B cell (primary cell): ENCODE measurements at regions not wholly inside any gene's neighbourhood (a gene's known extent, or its start where the extent isn't known, plus 50 kb on each side); places are given as distances from the start of the nearest gene placed in this dataset.

Experiments
- ATAC-seq: fragments of 200-7000 bp; cut with Tn5 transposase; one replicate; pipeline ENCODE4 v1.10.0; 2021; ENCODE audit warnings: low read depth, mild to moderate bottlenecking, moderate number of reproducible peaks, moderate library complexity
- CTCF ChIA-PET: fragments of 350-600 bp; sonication (Branson Sonifier 250); formaldehyde crosslinking; loops from one replicate; lab custom pipeline; 2021; ENCODE audit warnings: antibody characterized with exemption, inconsistent platforms; lab: Charles Lee
- POLR2A ChIA-PET: fragments of 350-600 bp; sonication (Branson Sonifier 250); formaldehyde crosslinking; loops from one replicate; lab custom pipeline; 2021; ENCODE audit warnings: antibody characterized with exemption; lab: Charles Lee
- DNase-seq: peaks from one replicate; pipeline ENCODE4 v3.0.0; 2013
- H2AFZ ChIP-seq: 2 replicates; pipeline ENCODE4 v1.6.1; 2012; ENCODE audit warnings: mild to moderate bottlenecking, low read depth, low read length; ENCODE audit not compliant: insufficient read depth, poor library complexity, severe bottlenecking
- H3K27ac ChIP-seq, 2 donors: 1 replicate in 1 of 2; 2 replicates in 1 of 2; pipeline ENCODE4 v1.5.1; 2012 to 2013; ENCODE audit warnings: low read length in 2 of 2, mild to moderate bottlenecking in 2 of 2, moderate library complexity in 1 of 2
- H3K27me3 ChIP-seq, 4 experiments: fragments of 200-600 bp in 1 of 4; sonication (generic) in 1 of 4; replicated peaks in 1 of 4; 1 replicate in 2 of 4; 2 replicates in 2 of 4; pipeline versions ENCODE4 v1.6.1 to v1.7.0; 2013 to 2016; ENCODE audit warnings: low read length in 3 of 4, mild to moderate bottlenecking in 2 of 4, mixed read lengths in 1 of 4, moderate library complexity in 1 of 4; ENCODE audit not compliant: insufficient read depth in 4 of 4, control insufficient read depth in 3 of 4; ENCODE audit errors: control extremely low read depth in 1 of 4
- H3K36me3 ChIP-seq, 2 experiments: replicated peaks in 1 of 2; 1 replicate in 1 of 2; 2 replicates in 1 of 2; pipeline versions ENCODE4 v1.6.1 to v1.7.1; 2013; ENCODE audit warnings: low read length in 1 of 2; ENCODE audit not compliant: insufficient read depth in 2 of 2, control insufficient read depth in 1 of 2; ENCODE audit errors: control extremely low read depth in 1 of 2, extremely low read depth in 1 of 2
- H3K4me1 ChIP-seq, 2 donors: fragments of 200-600 bp in 1 of 2; sonication (generic) in 1 of 2; 1 replicate in 1 of 2; 2 replicates in 1 of 2; pipeline versions ENCODE4 v1.5.1 to v1.6.1; 2013 to 2017; ENCODE audit warnings: low read length in 2 of 2; ENCODE audit not compliant: control insufficient read depth in 2 of 2, insufficient read depth in 2 of 2
- H3K4me2 ChIP-seq: replicated peaks from 2 replicates; pipeline ENCODE3; 2012; ENCODE audit warnings: mild to moderate bottlenecking, low read depth, low read length; ENCODE audit not compliant: poor library complexity, severe bottlenecking
- H3K4me3 ChIP-seq, 5 experiments: fragments of 200-600 bp in 1 of 5; sonication (generic) in 1 of 5; 1 replicate in 3 of 5; 2 replicates in 2 of 5; pipeline versions ENCODE4 v1.5.1 to v1.7.0; 2011 to 2016; ENCODE audit warnings: low read length in 4 of 5, mild to moderate bottlenecking in 4 of 5, low read depth in 2 of 5, control low read depth in 1 of 5, moderate library complexity in 1 of 5; ENCODE audit not compliant: insufficient read depth in 1 of 5; ENCODE audit errors: control extremely low read depth in 1 of 5, extremely low read depth in 1 of 5
- H3K79me2 ChIP-seq: fragments of 200-600 bp; sonication (generic); one replicate; pipeline ENCODE4 v1.6.0; 2016; ENCODE audit warnings: low read length; ENCODE audit not compliant: control insufficient read depth, insufficient read depth
- H3K9ac ChIP-seq: fragments of 200-600 bp; sonication (generic); 2 replicates; pipeline ENCODE4 v1.6.1; 2017; ENCODE audit warnings: mild to moderate bottlenecking, low read length, moderate library complexity
- H3K9me3 ChIP-seq, 3 donors: one replicate each; pipeline versions ENCODE4 v1.6.1 to v1.7.1; 2013; ENCODE audit warnings: low read length in 2 of 3; ENCODE audit not compliant: control insufficient read depth in 2 of 3, insufficient read depth in 1 of 3; ENCODE audit errors: control extremely low read depth in 1 of 3
- H4K20me1 ChIP-seq: 2 replicates; pipeline ENCODE4 v1.6.0; 2012; ENCODE audit warnings: mild to moderate bottlenecking, low read length; ENCODE audit not compliant: insufficient read depth, control insufficient read depth, poor library complexity, severe bottlenecking
- H3K27ac Mint-ChIP-seq: one replicate; pipeline ENCODE4 v1.8.0; 2021; ENCODE audit warnings: mixed read lengths
- H3K27me3 Mint-ChIP-seq: one replicate; pipeline ENCODE4 v1.8.0; 2021; ENCODE audit warnings: mixed read lengths
- H3K4me1 Mint-ChIP-seq: one replicate; pipeline ENCODE4 v1.8.0; 2021; ENCODE audit warnings: mixed read lengths
- H3K4me3 Mint-ChIP-seq: one replicate; pipeline ENCODE4 v1.8.0; 2021; ENCODE audit warnings: mixed read lengths
- H3K9me3 Mint-ChIP-seq: one replicate; pipeline ENCODE4 v1.8.0; 2022; ENCODE audit warnings: mixed read lengths; ENCODE audit not compliant: insufficient read depth
- EZH2 ChIP-seq: IDR thresholded peaks from 2 replicates; pipeline ENCODE4 v1.6.1; 2012; ENCODE audit warnings: borderline replicate concordance, low read depth, mild to moderate bottlenecking, moderate library complexity, low read length; ENCODE audit not compliant: insufficient read depth, poor library complexity, severe bottlenecking
- WGBS: methylation state at CpG from one replicate; pipeline ENCODE4 v1.1.5; 2013; ENCODE audit warnings: missing lambda C conversion rate; ENCODE audit not compliant: insufficient coverage; 5-methylcytosine and 5-hydroxymethylcytosine counted together
- intact Hi-C: fragments of 100-400 bp; cut with micrococcal nuclease; formaldehyde crosslinking; loops from one replicate; pipeline ENCODE4 v1.10.0; 2022
- TF ChIP-seq, protein P1 (sequence below): fragments of 200-600 bp; IDR thresholded peaks from one replicate; pipeline ENCODE4 v1.8.0; 2022; ENCODE audit warnings: antibody characterized with exemption, mild to moderate bottlenecking

DNA sequence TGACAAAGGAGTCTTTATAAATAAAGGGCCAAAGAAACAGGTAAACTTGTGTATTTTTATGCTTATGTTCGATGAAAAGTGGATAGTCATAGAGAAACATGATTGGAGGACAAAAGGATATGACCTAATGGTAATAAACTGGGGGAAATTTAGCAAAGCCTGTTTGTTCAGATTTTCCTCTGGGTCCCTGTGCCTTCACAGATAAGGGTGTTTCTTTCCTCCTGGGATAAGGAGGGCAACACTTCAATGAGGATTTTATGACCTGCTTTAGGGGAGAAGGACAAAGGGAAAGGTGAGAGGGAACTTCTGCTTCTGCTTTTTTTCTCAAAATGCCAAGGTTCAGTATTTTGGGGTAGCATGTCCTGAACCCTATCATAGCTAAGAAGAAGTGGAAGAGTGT is 531.3 kb upstream of the ALCAM start:
- Histone ChIP-seq H3K27ac (no peak overlapping the region), H3K4me3 (no peak overlapping the region), H3K4me1 (no peaks in the 10 kb centered on the region), H3K36me3 (no peaks in the 10 kb centered on the region), H3K4me2 (no peak overlapping the region), H3K27me3 (no peaks in the 10 kb centered on the region), H3K79me2 (no peaks in the 10 kb centered on the region), H4K20me1 (no peaks in the 10 kb centered on the region), H2AFZ (no peak overlapping the region), H3K9ac (no peak overlapping the region), H3K9me3 (no peaks in the 10 kb centered on the region)
- Mint-ChIP-seq H3K9me3 (no peaks in the 10 kb centered on the region), H3K27ac (no peak overlapping the region), H3K4me3 (no peak overlapping the region), H3K27me3 (no peaks in the 10 kb centered on the region), H3K4me1 (no peaks in the 10 kb centered on the region)
- TF ChIP-seq, protein P1, sequence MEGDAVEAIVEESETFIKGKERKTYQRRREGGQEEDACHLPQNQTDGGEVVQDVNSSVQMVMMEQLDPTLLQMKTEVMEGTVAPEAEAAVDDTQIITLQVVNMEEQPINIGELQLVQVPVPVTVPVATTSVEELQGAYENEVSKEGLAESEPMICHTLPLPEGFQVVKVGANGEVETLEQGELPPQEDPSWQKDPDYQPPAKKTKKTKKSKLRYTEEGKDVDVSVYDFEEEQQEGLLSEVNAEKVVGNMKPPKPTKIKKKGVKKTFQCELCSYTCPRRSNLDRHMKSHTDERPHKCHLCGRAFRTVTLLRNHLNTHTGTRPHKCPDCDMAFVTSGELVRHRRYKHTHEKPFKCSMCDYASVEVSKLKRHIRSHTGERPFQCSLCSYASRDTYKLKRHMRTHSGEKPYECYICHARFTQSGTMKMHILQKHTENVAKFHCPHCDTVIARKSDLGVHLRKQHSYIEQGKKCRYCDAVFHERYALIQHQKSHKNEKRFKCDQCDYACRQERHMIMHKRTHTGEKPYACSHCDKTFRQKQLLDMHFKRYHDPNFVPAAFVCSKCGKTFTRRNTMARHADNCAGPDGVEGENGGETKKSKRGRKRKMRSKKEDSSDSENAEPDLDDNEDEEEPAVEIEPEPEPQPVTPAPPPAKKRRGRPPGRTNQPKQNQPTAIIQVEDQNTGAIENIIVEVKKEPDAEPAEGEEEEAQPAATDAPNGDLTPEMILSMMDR, result no peak
- TF ChIP-seq EZH2, result no peak
- ChIA-PET CTCF (no interaction called here), POLR2A (no interaction called here)
- WGBS, result 38% methylated on average over 1 of the region's 1 CpG
- intact Hi-C loops, result no loop called here
- no peak for ATAC-seq
- DNase-seq, result no peak

DNA sequence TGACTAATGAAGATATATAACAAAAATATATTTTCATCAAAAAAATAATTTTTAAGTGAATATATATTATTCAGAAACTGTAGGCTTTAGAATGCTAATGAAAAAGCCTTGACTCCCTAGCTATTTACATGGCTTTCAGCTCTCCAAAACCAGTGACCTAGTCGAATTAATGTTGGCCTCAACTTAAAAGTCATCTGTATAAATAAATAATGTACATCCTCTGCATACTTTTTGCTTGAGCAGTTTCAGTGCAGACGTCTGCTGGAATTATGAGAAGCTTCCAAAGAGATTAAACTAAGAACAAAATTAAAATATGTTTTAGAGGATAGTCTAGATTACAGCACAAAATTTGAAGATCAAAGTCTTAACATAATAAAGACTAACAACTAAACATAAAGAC is 520.4 kb upstream of the ALCAM start:
- no peaks in the 10 kb centered on the region for H3K4me1 Mint-ChIP-seq
- Histone ChIP-seq H3K9me3 (peaks cover 0 to 7% (median 0%) of the 10 kb centered on the region in 3 donors), H3K4me3 (no peak overlapping the region), H4K20me1 (no peaks in the 10 kb centered on the region), H3K27ac (no peak overlapping the region), H2AFZ (no peak overlapping the region), H3K4me2 (no peak overlapping the region), H3K4me1 (no peaks in the 10 kb centered on the region), H3K27me3 (no peaks in the 10 kb centered on the region), H3K36me3 (no peaks in the 10 kb centered on the region), H3K79me2 (no peaks in the 10 kb centered on the region), H3K9ac (no peak overlapping the region)
- H3K9me3 Mint-ChIP-seq, result no peaks in the 10 kb centered on the region
- no peak overlapping the region for H3K4me3 Mint-ChIP-seq
- WGBS, result no CpG with 5 or more reads among the region's 2 CpGs
- intact Hi-C loops, result no loop called here
- no peak overlapping the region for H3K27ac Mint-ChIP-seq
- no peak for TF ChIP-seq EZH2
- TF ChIP-seq, protein P1, result no peak
- H3K27me3 Mint-ChIP-seq, result no peaks in the 10 kb centered on the region
- POLR2A ChIA-PET, result no interaction called here
- DNase-seq, result no peak
- CTCF ChIA-PET, result no interaction called here
- no peak for ATAC-seq
